ENCODE measurements at regions not wholly inside any gene's neighbourhood (a gene's known extent, or its start where the extent isn't known, plus 50 kb on each side); places are given as distances from the start of the nearest gene placed in this dataset.
A peak's percentile ranks its signal among the peaks of the same experiment; 100 is the strongest.

- Mint-ChIP-seq H3K9me3 (ENCODE audit: low read depth) (no peaks in the 10 kb centered on the region), H3K36me3 (ENCODE audit: low read depth) (no peaks in the 10 kb centered on the region), H3K4me1 (peaks cover 15% of the 10 kb centered on the region), H3K27me3 (peaks cover 4% of the 10 kb centered on the region), H3K27ac (no peak overlapping the region), H3K4me3 (no peak overlapping the region)
- intact Hi-C loops (cut with DNase I, micrococcal nuclease) = no loop called here
- ATAC-seq (no peak), DNase-seq (no peak)
- ChIA-PET CTCF (interaction anchor here (1.0 kb wide), 1 partner anchor 266 kb away, joined by 3 read pairs; no protein-coding TSS in a partner anchor), POLR2A (no interaction called here)
These were observed 92.6 kb upstream of the IL12B start for GRCh38 chr5:159422910-159423309.

GRCh38 chr5:159424123-159424522 lies 93.8 kb upstream of the IL12B start:
- POLR2A ChIA-PET = no interaction called here
- Mint-ChIP-seq H3K36me3 (ENCODE audit: low read depth) (no peaks in the 10 kb centered on the region), H3K4me3 (no peak overlapping the region), H3K4me1 (peaks cover 17% of the 10 kb centered on the region), H3K9me3 (ENCODE audit: low read depth) (no peaks in the 10 kb centered on the region), H3K27me3 (peaks cover 1% of the 10 kb centered on the region), H3K27ac (no peak overlapping the region)
- ATAC-seq (no peak), DNase-seq (no peak)
- CTCF ChIA-PET = no interaction called here
- intact Hi-C loops (cut with DNase I, micrococcal nuclease) = no loop called here

GRCh38 chr5:159426694-159427093 lies 96.4 kb upstream of the IL12B start:
- Mint-ChIP-seq H3K9me3 (ENCODE audit: low read depth) (no peaks in the 10 kb centered on the region), H3K27ac (no peak overlapping the region), H3K36me3 (ENCODE audit: low read depth) (no peaks in the 10 kb centered on the region), H3K4me3 (no peak overlapping the region), H3K4me1 (peaks cover 17% of the 10 kb centered on the region), H3K27me3 (peaks cover 1% of the 10 kb centered on the region)
- intact Hi-C loops (cut with DNase I, micrococcal nuclease) = no loop called here
- ChIA-PET POLR2A (interaction anchor here (0.5 kb wide), 1 partner anchor 17 kb away, joined by 3 read pairs; no protein-coding TSS in a partner anchor), CTCF (interaction anchor here (0.6 to 0.8 kb wide), 2 partner anchors 14 to 19 kb away, joined by 3 read pairs; no protein-coding TSS in a partner anchor)
- DNase-seq (no peak), ATAC-seq (no peak)

- Mint-ChIP-seq H3K36me3 (ENCODE audit: low read depth) (no peaks in the 10 kb centered on the region), H3K27ac (no peak overlapping the region), H3K9me3 (ENCODE audit: low read depth) (no peaks in the 10 kb centered on the region), H3K4me3 (no peak overlapping the region), H3K4me1 (peaks cover 17% of the 10 kb centered on the region), H3K27me3 (peaks cover 1% of the 10 kb centered on the region)
- DNase-seq = no peak
- POLR2A ChIA-PET = interaction anchor here (0.5 kb wide), 1 partner anchor 17 kb away, joined by 3 read pairs; no protein-coding TSS in a partner anchor
- peak; percentile 71 for ATAC-seq
- CTCF ChIA-PET = interaction anchor here (0.9 to 1.4 kb wide), 2 partner anchors 14 to 29 kb away, joined by 3 to 5 read pairs; no protein-coding TSS in a partner anchor
- intact Hi-C loops (cut with DNase I, micrococcal nuclease) = no loop called here
These were observed 97.1 kb upstream of the IL12B start for GRCh38 chr5:159427180-159428012.

GRCh38 chr5:159430361-159431012 lies 100.2 kb upstream of the IL12B start:
- intact Hi-C loops (cut with DNase I, micrococcal nuclease) = no loop called here
- H3K27ac Mint-ChIP-seq = no peak overlapping the region
- no peak overlapping the region for H3K4me3 Mint-ChIP-seq
- no peaks in the 10 kb centered on the region for H3K27me3 Mint-ChIP-seq
- ChIA-PET POLR2A (no interaction called here), CTCF (interaction anchor here (0.8 kb wide), 2 partner anchors 41 to 199 kb away, joined by 3 read pairs; no protein-coding TSS in a partner anchor)
- DNase-seq = no peak
- H3K9me3 Mint-ChIP-seq (ENCODE audit: low read depth) = no peaks in the 10 kb centered on the region
- H3K4me1 Mint-ChIP-seq = peaks cover 17% of the 10 kb centered on the region
- no peak for ATAC-seq
- H3K36me3 Mint-ChIP-seq (ENCODE audit: low read depth) = no peaks in the 10 kb centered on the region

GRCh38 chr5:159435855-159436254 lies 105.6 kb upstream of the IL12B start:
- ATAC-seq (no peak), DNase-seq (no peak)
- Mint-ChIP-seq H3K36me3 (ENCODE audit: low read depth) (no peaks in the 10 kb centered on the region), H3K4me1 (no peaks in the 10 kb centered on the region), H3K27me3 (no peaks in the 10 kb centered on the region), H3K27ac (no peak overlapping the region), H3K4me3 (no peak overlapping the region), H3K9me3 (ENCODE audit: low read depth) (no peaks in the 10 kb centered on the region)
- intact Hi-C loops (cut with DNase I, micrococcal nuclease) = no loop called here
- POLR2A ChIA-PET = no interaction called here
- CTCF ChIA-PET = interaction anchor here (1.8 kb wide), 1 partner anchor 12 kb away, joined by 5 read pairs; no protein-coding TSS in a partner anchor

- DNase-seq (no peak), ATAC-seq (no peak)
- Mint-ChIP-seq H3K9me3 (ENCODE audit: low read depth) (no peaks in the 10 kb centered on the region), H3K27ac (no peak overlapping the region), H3K4me1 (no peaks in the 10 kb centered on the region), H3K36me3 (ENCODE audit: low read depth) (no peaks in the 10 kb centered on the region), H3K27me3 (no peaks in the 10 kb centered on the region), H3K4me3 (no peak overlapping the region)
- intact Hi-C loops (cut with DNase I, micrococcal nuclease) = no loop called here
- ChIA-PET POLR2A (no interaction called here), CTCF (interaction anchor here (0.7 kb wide), 2 partner anchors 9 to 14 kb away, joined by 3 read pairs; no protein-coding TSS in a partner anchor)
These were observed 107.8 kb upstream of the IL12B start for GRCh38 chr5:159438092-159438491.

GRCh38 chr5:159439002-159439401 lies 108.7 kb upstream of the IL12B start:
- Mint-ChIP-seq H3K4me1 (no peaks in the 10 kb centered on the region), H3K9me3 (ENCODE audit: low read depth) (no peaks in the 10 kb centered on the region), H3K27me3 (no peaks in the 10 kb centered on the region), H3K4me3 (no peak overlapping the region), H3K27ac (no peak overlapping the region), H3K36me3 (ENCODE audit: low read depth) (no peaks in the 10 kb centered on the region)
- ATAC-seq = no peak
- no peak for DNase-seq
- POLR2A ChIA-PET = no interaction called here
- intact Hi-C loops (cut with DNase I, micrococcal nuclease) = no loop called here
- CTCF ChIA-PET = no interaction called here

GRCh38 chr5:159440235-159440634 lies 109.9 kb upstream of the IL12B start:
- H3K27me3 Mint-ChIP-seq = peaks cover 2% of the 10 kb centered on the region

GRCh38 chr5:159440968-159441367 lies 110.7 kb upstream of the IL12B start:
- POLR2A ChIA-PET = no interaction called here
- CTCF ChIA-PET = interaction anchor here (1.0 to 1.4 kb wide), 4 partner anchors 10 to 568 kb away, joined by 3 to 5 read pairs (median 4); partner anchors contain the start of gene TTC1
- intact Hi-C loops (cut with DNase I, micrococcal nuclease) = loop anchor here in 1 of 2 experiments (10.0 kb wide), 1 partner anchor 954 kb away; no protein-coding TSS in a partner anchor
- H3K4me1 Mint-ChIP-seq = no peaks in the 10 kb centered on the region
- DNase-seq (no peak), ATAC-seq (no peak)
- no peaks in the 10 kb centered on the region for H3K36me3 Mint-ChIP-seq (ENCODE audit: low read depth)
- peaks cover 2% of the 10 kb centered on the region for H3K27me3 Mint-ChIP-seq
- H3K27ac Mint-ChIP-seq = no peak overlapping the region
- no peak overlapping the region for H3K4me3 Mint-ChIP-seq
- no peaks in the 10 kb centered on the region for H3K9me3 Mint-ChIP-seq (ENCODE audit: low read depth)

More at GRCh38 chr5:159440235-159440634, 109.9 kb upstream of the IL12B start:
- CTCF ChIA-PET = interaction anchor here (0.8 kb wide), 1 partner anchor 216 kb away, joined by 3 read pairs; no protein-coding TSS in a partner anchor
- Mint-ChIP-seq H3K27ac (no peak overlapping the region), H3K9me3 (ENCODE audit: low read depth) (no peaks in the 10 kb centered on the region), H3K36me3 (ENCODE audit: low read depth) (no peaks in the 10 kb centered on the region), H3K4me3 (no peak overlapping the region), H3K4me1 (no peaks in the 10 kb centered on the region)
- ATAC-seq (no peak), DNase-seq (no peak)
- intact Hi-C loops (cut with DNase I, micrococcal nuclease) = loop anchor here in 1 of 2 experiments (10.0 kb wide), 1 partner anchor 955 kb away; no protein-coding TSS in a partner anchor
- POLR2A ChIA-PET = no interaction called here

GRCh38 chr5:159441441-159441840 lies 111.2 kb upstream of the IL12B start:
- Mint-ChIP-seq H3K9me3 (ENCODE audit: low read depth) (no peaks in the 10 kb centered on the region), H3K36me3 (ENCODE audit: low read depth) (no peaks in the 10 kb centered on the region), H3K27ac (no peak overlapping the region), H3K4me1 (no peaks in the 10 kb centered on the region), H3K27me3 (peaks cover 4% of the 10 kb centered on the region), H3K4me3 (no peak overlapping the region)
- intact Hi-C loops (cut with DNase I, micrococcal nuclease) = loop anchor here in 1 of 2 experiments (10.0 kb wide), 1 partner anchor 953 kb away; no protein-coding TSS in a partner anchor
- CTCF ChIA-PET = interaction anchor here (1.0 to 1.4 kb wide), 6 partner anchors 10 to 568 kb away, joined by 3 to 6 read pairs (median 4); partner anchors contain the start of gene TTC1
- POLR2A ChIA-PET = no interaction called here
- DNase-seq (no peak), ATAC-seq (no peak)

Measured in activated CD4-positive, alpha-beta T cell treated with anti-CD3 and anti-CD28 coated beads for 36 hours (primary cell).